ENCODE measurements at regions not wholly inside any gene's neighbourhood (a gene's known extent, or its start where the extent isn't known, plus 50 kb on each side); places are given as distances from the start of the nearest gene placed in this dataset.

- TF ChIP-seq EP300 (IDR thresholded peaks at IDR 0.05), result no peak
- TF ChIP-seq POLR2A (IDR thresholded peaks at IDR 0.05), result no peak
- TF ChIP-seq, protein P1, sequence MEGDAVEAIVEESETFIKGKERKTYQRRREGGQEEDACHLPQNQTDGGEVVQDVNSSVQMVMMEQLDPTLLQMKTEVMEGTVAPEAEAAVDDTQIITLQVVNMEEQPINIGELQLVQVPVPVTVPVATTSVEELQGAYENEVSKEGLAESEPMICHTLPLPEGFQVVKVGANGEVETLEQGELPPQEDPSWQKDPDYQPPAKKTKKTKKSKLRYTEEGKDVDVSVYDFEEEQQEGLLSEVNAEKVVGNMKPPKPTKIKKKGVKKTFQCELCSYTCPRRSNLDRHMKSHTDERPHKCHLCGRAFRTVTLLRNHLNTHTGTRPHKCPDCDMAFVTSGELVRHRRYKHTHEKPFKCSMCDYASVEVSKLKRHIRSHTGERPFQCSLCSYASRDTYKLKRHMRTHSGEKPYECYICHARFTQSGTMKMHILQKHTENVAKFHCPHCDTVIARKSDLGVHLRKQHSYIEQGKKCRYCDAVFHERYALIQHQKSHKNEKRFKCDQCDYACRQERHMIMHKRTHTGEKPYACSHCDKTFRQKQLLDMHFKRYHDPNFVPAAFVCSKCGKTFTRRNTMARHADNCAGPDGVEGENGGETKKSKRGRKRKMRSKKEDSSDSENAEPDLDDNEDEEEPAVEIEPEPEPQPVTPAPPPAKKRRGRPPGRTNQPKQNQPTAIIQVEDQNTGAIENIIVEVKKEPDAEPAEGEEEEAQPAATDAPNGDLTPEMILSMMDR (IDR thresholded peaks at IDR 0.05), result no peak
Measured at GRCh38 chr14:96965885-96966595, 168.9 kb downstream of the VRK1 start.
